LHCN-M2 (cell line): ENCODE measurements at regions not wholly inside any gene's neighbourhood (a gene's known extent, or its start where the extent isn't known, plus 50 kb on each side); places are given as distances from the start of the nearest gene placed in this dataset.
"Not testable (repeated sequence)": the region's sequence is repeated elsewhere in the genome, so short reads cannot be mapped to it uniquely, and the experiment has no call there.

Experiments used
- DNase-seq: peaks from one replicate; pipeline ENCODE4 v3.0.0-alpha.2; 2012; ENCODE audit warnings: low read depth

- no peak for DNase-seq
Measured at GRCh38 chr5:75951158-75951557, 132.0 kb upstream of the SV2C start.

GRCh38 chr5:75948438-75948837 is 134.7 kb upstream of the SV2C start:
- DNase-seq, result no peak

DNA sequence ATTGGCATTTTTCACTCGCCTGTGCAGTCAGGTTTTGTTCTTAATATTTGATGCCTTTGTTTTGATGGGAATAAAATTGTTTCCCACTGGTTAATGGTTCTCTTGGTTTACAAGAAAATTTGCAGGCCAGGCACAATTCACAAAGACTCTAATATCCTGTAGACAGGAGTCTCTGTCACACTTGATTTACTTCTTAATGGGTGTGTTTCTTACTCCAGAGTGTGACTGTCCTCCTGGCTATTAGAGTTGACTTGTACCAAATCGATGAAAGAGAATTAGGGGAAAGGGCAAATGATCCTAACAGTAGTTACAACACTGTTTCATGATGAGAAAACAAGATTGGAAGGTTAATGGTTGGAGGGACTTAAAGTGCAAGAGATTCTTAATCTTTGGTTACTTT is 142.8 kb upstream of the SV2C start:
- no peak for DNase-seq

DNA sequence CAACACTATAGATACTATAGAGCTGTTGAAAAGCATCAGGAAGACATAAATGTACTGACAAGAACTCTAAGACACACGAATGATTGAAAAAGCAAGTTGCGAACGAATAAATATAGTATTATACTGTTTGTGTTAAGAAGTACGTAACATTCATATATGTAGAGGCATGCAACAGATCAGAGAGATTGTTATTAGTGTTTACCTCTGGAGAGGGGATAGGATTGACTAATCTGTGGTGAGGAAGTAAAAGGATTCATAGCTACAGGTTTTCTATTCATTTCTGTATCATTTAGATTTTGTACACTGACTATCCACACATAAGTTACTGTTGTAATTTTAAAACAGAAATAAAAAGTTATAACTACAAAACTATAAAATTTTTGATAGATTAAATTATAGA is 147.6 kb upstream of the SV2C start:
- no peak for DNase-seq

DNA sequence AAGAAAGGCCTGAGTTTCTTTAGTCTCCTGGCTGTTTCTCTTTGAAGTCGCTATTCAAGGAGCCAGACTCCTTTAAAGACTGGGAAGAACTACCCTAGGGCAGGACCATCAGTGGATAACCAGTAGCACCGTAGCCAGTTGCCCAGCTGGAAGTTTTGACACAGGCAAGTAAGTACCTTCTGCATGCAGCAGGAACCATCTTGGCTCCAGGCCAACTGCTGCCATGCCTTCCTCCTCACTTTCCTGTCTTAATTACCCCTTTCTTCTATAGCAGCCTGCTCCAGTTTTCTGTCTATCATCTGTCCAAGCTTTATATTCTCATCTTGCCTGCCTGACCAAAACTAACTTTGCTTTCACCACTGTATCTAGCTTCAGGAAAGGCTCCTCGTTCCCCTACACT is 149.7 kb upstream of the SV2C start:
- no peak for DNase-seq

DNA sequence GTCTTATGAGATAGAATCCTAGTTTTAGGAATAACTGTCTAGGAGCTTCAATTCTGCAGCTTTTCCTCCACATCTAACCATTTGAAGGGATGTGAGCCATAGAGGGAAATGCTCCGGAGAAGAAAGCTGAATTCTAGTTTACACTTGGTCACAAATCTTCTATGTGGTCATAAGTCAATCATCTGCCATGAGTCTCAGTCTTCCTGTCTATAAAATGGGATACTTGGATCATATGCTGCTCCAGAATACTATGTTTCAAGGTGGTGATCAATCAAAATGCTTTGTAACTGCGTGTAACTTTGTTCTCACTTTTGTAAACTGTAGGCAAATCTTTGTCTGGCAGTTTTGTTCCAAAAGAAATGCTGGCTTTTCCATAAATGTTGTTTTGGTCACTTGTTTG is 152.0 kb upstream of the SV2C start:
- DNase-seq, result no peak

DNA sequence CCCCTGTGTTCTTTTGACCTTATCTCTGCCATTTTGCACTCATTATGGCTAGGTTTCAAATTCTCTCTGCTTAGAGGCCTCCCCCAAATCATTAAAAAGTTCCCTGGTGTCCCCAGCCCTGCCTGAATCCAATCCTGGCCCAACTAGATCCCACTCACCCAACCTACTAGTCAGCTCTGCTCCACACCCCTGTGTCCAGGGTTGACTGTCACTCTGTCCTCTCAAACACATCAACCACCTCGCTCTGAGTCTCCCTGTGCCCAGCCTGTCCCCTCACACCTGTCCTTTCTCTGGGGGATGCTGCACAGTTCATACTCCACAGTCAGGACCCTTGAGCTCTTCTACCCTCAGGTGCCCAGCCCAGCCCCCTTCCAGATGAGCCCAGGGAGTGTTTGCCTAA is 154.2 kb upstream of the SV2C start:
- no peak for DNase-seq

DNA sequence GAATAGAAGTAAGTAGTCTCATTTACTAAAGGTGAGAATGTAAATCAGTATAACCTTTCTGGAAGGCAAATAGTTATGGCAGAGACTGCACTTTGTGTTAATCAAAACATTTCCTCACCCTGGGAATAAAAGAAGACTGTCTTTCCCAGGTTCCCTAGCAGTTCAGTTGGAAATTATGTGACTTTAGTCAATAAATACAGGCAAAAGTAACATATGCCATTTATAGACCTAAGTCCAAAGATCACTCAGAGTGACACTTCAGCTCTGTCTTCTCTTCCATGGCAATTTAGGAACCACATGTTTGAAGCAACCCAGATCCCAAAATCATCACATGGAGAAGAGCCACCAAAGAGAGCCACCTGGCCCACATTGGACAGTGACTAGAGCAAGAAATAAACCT is 160.7 kb upstream of the SV2C start:
- DNase-seq, result no peak

DNA sequence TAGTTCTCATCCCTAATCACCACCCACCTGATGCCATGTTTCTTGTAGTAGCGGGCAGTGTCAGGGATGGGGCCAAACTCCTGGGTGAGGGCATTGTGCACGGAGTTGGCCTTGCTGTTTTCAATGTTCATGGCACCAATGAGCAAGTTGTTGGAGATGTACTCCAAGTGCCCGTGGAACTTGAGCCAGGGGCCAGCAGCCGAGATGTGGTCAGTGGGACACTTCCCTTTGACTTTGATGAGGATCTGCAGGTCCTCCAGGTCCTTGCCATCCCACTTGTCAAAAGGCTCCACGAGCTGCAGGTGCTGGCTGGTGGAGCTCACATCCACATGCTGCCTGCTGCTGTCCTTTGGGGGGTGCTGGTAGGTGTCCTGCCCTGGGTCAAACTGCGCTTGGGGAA is 162.2 kb upstream of the SV2C start:
- no peak for DNase-seq

DNA sequence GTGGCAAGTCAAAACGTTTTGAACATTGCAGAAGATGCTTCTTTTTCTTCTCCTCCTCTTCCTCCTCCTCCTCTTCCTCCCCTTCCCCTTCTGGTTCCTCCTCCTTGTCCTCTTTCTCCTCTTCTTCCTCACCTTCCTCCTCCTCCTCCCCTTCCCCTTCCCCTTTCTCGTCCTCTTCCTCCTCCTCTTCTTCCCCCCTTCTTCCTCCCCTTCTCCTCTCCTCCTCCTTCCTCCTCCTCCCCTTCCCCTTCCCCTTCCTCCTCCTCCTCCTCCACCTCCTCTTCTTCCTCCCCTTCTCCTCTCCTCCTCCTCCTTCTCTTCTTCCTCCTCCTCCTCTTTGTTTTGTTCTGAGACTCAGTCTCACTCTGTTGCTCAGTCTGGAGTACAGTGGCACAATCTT is 167.0 kb upstream of the SV2C start:
- DNase-seq, result no peak

DNA sequence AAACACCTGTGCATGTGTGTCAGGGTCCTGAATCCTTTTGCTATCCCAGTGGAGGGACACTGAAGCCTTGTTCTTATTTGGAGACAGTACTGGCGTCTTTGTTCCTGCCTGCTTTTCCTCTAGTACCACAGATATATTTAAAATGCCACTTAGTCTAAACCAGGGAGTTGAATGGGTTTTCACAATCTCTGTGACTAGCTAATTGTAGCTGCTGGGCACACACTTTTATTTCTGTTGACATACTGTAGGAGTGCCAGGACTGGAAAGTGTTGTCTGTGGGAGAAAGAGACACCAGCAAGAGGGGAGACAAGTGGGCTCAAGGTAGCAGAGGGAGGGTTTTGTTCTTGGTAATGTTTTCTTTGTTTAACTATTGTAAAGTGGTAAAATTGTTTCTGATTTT is 174.0 kb upstream of the SV2C start:
- no peak for DNase-seq

- no peak for DNase-seq
Measured at GRCh38 chr5:75907651-75908050, 175.5 kb upstream of the SV2C start.

DNA sequence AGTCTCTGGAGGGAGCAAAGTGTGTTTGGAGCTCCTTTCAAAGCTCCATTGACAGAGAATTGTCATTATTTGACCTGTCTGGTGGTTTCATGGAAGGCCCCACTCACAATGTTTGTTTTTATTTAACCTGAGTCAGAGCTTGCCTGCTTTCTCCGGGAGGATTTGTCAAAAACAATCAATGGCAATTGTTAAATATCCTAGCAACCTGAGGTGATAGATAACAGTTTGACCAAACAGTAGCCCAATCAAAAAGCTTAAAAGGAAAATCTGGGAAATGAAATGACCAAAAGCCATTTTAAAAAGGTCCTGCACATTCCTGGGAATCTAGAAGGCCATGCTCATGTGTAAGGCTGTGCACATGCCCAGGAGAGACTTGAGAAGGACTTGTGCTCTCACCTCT is 177.2 kb upstream of the POC5 start:
- no peak for DNase-seq

DNA sequence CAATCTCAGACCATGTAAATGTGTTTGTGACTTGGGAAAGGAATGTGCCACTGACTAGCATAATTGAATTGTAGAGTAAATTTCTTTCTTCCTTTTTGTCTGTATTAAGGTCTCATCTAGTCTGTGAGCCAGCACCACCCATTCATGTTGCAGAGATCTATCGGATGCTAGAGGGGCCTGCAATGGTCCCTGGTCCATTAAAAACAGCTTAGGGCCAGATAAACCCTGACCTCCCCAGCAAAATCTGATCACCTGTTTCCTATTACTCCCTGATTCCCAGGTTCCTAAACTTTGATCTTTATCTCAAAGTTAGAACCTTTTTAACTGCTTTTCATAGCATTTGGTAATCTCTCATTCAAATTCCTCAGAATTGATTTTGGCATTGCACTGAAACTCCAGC is 174.5 kb upstream of the POC5 start:
- no peak for DNase-seq

DNA sequence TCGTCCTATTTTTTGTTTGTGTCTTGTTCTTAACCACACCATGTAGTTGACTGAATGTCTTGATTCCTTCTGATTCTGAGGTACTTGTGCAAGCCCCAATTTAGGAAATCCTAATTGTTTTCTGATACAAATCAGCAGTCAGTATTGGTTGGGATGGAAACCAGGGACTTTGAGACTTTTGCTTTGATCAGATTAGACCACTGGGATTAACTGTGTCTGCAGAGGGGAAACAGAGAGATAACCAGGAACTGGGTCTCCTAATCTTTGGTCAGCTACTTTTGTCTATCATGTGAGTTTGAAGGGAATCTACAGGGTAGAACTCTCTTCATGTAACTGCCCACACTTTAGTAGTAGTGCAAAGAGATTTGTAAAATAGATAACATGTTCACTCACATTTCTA is 173.8 kb upstream of the POC5 start:
- DNase-seq, result no peak

DNA sequence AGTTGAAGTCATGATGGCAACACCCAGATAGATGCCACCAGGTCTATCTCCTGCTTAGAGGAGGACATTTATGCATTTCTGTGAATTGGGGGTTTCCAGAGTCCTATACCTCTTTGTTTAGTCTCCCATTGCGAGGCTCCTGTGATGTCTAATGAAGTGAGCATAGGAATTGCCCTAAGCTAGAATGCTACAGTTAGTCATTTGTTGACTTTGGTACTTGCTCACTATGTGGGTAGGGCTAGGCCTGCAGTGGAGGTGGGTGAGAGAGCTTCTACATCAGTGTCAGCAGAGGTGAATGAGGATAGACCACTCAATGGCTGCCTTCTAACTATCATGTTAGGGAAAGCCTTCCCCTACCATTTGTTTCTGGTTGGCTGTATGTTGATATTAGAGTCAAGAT is 173.3 kb upstream of the POC5 start:
- no peak for DNase-seq

DNA sequence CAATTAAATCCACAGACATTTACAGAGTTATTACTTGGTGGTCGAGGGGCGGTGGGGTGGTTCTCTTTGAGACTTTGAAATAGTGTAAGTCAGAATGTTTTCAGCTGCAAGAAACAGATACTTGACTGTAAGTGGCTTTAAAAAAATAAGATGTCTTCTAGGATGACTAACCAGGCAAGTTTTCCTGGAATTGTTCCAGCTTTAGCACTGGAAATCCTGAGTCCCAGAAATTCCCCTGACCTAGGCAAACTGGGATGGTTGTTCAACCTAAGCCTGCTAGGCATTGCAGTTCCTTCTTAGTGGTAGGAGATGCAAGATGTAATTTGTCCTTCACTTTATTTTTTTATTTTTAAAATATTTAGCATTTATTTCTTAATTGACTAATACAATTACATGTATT is 169.5 kb upstream of the POC5 start:
- DNase-seq, result peak; percentile 1

- DNase-seq, result no peak
Measured at GRCh38 chr5:75885849-75886596, 168.8 kb upstream of the POC5 start.

DNA sequence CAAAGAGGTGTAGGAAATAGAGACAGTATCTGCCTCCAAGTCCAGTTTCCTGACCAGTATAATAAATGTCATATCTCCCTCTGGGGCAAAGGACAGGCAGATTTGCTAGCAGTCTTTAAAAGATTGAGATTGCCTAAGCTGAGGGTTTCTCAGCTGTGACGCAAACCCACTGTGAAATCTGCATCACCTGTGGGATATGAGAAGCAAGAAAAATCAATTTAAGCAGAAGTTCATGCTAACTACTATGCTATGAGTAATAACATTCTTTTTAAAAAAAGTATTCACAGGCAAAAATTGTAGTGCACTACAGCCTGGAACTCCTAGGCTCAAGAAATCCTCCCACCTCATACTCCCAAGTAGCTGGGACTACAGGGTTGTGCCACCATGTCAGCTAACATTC is 168.1 kb upstream of the POC5 start:
- no peak for DNase-seq

GRCh38 chr5:75869891-75870290 is 152.7 kb upstream of the POC5 start:
- no peak for DNase-seq

DNA sequence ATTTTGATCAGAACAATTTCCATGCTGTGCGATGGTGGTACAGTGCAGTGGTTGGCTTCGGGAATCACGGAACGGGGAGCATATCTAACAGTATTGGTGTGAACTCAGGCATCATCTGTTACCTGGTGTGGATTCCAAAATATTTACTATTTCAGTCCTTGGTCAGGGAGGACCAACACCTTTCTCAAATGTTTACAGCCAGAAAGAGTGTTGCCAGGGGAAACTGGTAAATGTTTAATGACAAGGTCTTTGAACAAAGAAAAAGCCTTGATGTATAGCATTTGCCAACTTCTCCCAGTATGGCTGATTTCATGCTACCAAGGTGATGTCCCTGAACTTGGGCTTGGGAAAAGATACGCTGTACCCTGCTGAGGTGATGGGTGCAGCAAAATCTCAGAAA is 145.6 kb upstream of the POC5 start:
- DNase-seq, result no peak

DNA sequence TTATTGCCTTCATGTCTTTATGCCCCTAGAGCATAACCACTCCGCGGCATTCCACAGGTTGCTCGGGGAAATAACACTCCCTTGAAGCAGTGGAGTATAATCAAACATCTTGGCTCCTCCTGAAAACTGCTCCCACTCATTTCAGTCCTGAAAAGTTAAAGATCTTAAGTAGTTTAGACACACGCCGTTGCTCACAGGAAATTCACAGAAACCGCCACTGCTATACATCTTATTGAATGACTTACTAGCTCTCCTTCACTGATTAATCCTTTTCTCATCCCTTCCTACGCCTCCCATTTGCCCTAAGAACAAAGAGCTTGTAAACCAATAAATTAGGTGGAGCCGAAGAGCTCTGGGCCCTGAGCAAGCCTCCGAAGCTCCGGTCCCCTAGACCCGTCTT is 142.4 kb upstream of the POC5 start:
- not testable (repeated sequence) for DNase-seq

GRCh38 chr5:75856056-75856455 is 138.8 kb upstream of the POC5 start:
- no peak for DNase-seq

- no peak for DNase-seq
Measured at GRCh38 chr5:75848077-75848476, 130.8 kb upstream of the POC5 start.
